ENCODE measurements at regions not wholly inside any gene's neighbourhood (a gene's known extent, or its start where the extent isn't known, plus 50 kb on each side); places are given as distances from the start of the nearest gene placed in this dataset.

DNA sequence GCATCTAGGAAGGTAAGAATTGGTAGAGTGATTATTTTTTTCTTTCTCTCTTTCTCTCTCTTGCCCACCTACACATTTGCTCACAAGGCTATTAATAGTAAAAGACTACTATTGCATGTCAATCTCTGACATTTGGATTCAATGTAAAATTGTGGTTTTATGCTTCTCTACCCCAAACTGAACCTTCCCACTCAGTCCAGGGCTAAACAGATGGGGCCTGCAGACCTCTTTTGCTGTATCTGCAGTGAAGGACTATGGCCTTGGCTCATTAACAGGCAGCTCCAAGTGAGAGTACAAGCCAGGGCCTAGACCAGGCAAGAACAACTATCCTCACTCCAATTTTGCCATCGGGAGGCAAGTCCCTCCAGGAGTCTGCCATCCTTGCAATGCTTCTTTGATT is 68.3 kb upstream of the ARL4C start:
- Histone ChIP-seq H2BK12ac (ENCODE audit: insufficient read length, low read depth, low read length) (no peak overlapping the region), H4K8ac (replicated peaks; ENCODE audit: insufficient read length, low read depth, low read length) (no peak overlapping the region), H3K4me2 (ENCODE audit: insufficient read depth, insufficient read length, low read length) (no peak overlapping the region), H3K23me2 (ENCODE audit: insufficient read length, low read depth, low read length, poor library complexity, severe bottlenecking) (no peaks in the 10 kb centered on the region), H4K20me1 (ENCODE audit: control insufficient read depth, insufficient read depth, insufficient read length) (no peaks in the 10 kb centered on the region), H3K23ac (ENCODE audit: insufficient read length, low read depth, low read length) (no peak overlapping the region), H3K4ac (ENCODE audit: low read depth, low read length) (no peak overlapping the region), H2BK5ac (ENCODE audit: insufficient read length, low read length) (no peak overlapping the region), H4K5ac (ENCODE audit: insufficient read length, low read depth, low read length) (no peak overlapping the region), H3K56ac (ENCODE audit: insufficient read length, low read depth, low read length) (no peak overlapping the region), H3K4me1 (ENCODE audit: insufficient read depth, low read length) (no peaks in the 10 kb centered on the region), H2AK5ac (ENCODE audit: insufficient read length, low read length) (no peak overlapping the region), H3K9me3 (ENCODE audit: control insufficient read depth, low read depth, low read length) (no peaks in the 10 kb centered on the region), H2BK15ac (ENCODE audit: low read depth, low read length) (no peak overlapping the region), H3K9ac (ENCODE audit: extremely low read depth, insufficient read length, low read length) (no peak overlapping the region), H3K14ac (ENCODE audit: insufficient read depth, low read length) (no peak overlapping the region), H4K91ac (ENCODE audit: insufficient read length, low read depth, low read length) (no peak overlapping the region), H3K27ac (ENCODE audit: insufficient read length, low read depth, low read length) (no peak overlapping the region), H2BK120ac (ENCODE audit: low read depth, low read length, poor library complexity, severe bottlenecking) (no peak overlapping the region), H2BK20ac (ENCODE audit: low read depth, low read length, poor library complexity, severe bottlenecking) (no peak overlapping the region), H3K18ac (ENCODE audit: insufficient read length, low read depth, low read length) (no peak overlapping the region), H2AFZ (ENCODE audit: low read length) (no peak overlapping the region), H3K79me1 (ENCODE audit: insufficient read depth, low read depth, low read length, poor library complexity, severe bottlenecking) (no peaks in the 10 kb centered on the region), H3T11ph (ENCODE audit: low read length) (no peak overlapping the region), H3K27me3 (ENCODE audit: insufficient read depth, low read length) (no peaks in the 10 kb centered on the region), H3K79me2 (ENCODE audit: insufficient read depth, low read length) (no peaks in the 10 kb centered on the region)
- Mint-ChIP-seq H3K27ac (no peak overlapping the region), H3K9me3 (peaks cover 7 to 15% of the 10 kb centered on the region in 2 experiments), H3K4me1 (peaks cover 16 to 26% of the 10 kb centered on the region in 2 experiments), H3K27me3 (ENCODE audit: low read depth) (peaks cover 15% of the 10 kb centered on the region), H3K36me3 (ENCODE audit: insufficient read depth in 1 of 3, low read depth in 3 of 3) (peaks cover 7 to 15% (median 12%) of the 10 kb centered on the region in 3 experiments; a peak in 5 of 7 replicates), H3K4me3 (no peak overlapping the region; a peak in 1 of 5 replicates)
- WGBS (ENCODE audit: extremely low coverage, insufficient read length, low lambda C conversion rate), result no CpG with 5 or more reads among the region's 1 CpG
- TF ChIP-seq, protein P1, sequence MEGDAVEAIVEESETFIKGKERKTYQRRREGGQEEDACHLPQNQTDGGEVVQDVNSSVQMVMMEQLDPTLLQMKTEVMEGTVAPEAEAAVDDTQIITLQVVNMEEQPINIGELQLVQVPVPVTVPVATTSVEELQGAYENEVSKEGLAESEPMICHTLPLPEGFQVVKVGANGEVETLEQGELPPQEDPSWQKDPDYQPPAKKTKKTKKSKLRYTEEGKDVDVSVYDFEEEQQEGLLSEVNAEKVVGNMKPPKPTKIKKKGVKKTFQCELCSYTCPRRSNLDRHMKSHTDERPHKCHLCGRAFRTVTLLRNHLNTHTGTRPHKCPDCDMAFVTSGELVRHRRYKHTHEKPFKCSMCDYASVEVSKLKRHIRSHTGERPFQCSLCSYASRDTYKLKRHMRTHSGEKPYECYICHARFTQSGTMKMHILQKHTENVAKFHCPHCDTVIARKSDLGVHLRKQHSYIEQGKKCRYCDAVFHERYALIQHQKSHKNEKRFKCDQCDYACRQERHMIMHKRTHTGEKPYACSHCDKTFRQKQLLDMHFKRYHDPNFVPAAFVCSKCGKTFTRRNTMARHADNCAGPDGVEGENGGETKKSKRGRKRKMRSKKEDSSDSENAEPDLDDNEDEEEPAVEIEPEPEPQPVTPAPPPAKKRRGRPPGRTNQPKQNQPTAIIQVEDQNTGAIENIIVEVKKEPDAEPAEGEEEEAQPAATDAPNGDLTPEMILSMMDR (conservative IDR thresholded peaks at IDR 0.05), result no peak
- DNase-seq, result no peak
